ENCODE measurements at regions not wholly inside any gene's neighbourhood (a gene's known extent, or its start where the extent isn't known, plus 50 kb on each side); places are given as distances from the start of the nearest gene placed in this dataset.
"Not testable (repeated sequence)": the region's sequence is repeated elsewhere in the genome, so short reads cannot be mapped to it uniquely, and the experiment has no call there.

- Mint-ChIP-seq H3K9me3 (peaks cover 2% of the 10 kb centered on the region), H3K27me3 (no peaks in the 10 kb centered on the region), H3K36me3 (no peaks in the 10 kb centered on the region), H3K27ac (peak overlapping the region; percentile 17), H3K4me3 (no peak overlapping the region), H3K4me1 (peaks cover 19% of the 10 kb centered on the region)
- ATAC-seq (ENCODE audit: low read depth) (peak; percentile 62), DNase-seq (ENCODE audit: low spot score in 2 of 2) (no peak)
These were observed 128.0 kb upstream of the RAP1B start for GRCh38 chr12:68482660-68483059.

DNA sequence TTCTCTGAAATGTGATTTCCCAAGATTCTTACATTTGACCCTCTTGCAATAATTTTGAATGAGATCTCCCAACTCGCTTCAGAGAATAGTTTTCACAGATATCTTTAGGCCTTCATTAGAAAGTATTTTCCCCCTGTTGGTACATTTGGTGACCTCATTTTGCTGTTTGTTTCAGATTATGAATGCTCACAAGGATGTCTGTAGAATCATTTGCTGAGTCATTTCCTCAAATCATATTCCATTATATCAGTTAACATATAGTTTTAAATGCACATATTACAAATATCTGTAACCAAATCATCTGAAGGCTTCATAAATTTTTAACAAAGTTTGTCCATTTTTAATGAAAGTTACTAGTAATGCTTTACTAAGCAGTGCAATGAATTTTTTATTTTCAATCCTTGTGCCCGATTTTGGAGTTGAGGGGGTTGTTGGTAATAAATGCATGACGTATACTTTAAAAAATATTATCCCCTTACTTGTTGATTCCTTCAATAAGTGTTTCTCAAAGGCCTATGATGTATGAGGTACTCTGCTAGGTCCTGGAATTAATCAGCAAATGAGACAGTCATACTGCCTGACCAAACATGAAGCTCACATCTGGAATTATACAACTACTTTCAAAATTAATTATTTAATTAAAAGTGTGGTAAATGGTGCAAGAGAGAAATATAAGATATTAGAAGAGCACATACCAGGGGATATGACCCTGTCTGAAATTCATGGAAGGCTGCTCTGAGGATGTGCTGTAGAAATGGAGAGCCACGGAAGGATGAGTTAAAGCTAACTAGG, 126.9 kb upstream of the RAP1B start:
- H3K4me3 Mint-ChIP-seq: no peak overlapping the region
- no peaks in the 10 kb centered on the region for H3K27me3 Mint-ChIP-seq
- H3K4me1 Mint-ChIP-seq: peaks cover 19% of the 10 kb centered on the region
- peaks cover 2% of the 10 kb centered on the region for H3K9me3 Mint-ChIP-seq
- ATAC-seq (ENCODE audit: low read depth) (no peak), DNase-seq (ENCODE audit: low spot score in 2 of 2) (no peak)
- no peak overlapping the region for H3K27ac Mint-ChIP-seq
- no peaks in the 10 kb centered on the region for H3K36me3 Mint-ChIP-seq

DNA sequence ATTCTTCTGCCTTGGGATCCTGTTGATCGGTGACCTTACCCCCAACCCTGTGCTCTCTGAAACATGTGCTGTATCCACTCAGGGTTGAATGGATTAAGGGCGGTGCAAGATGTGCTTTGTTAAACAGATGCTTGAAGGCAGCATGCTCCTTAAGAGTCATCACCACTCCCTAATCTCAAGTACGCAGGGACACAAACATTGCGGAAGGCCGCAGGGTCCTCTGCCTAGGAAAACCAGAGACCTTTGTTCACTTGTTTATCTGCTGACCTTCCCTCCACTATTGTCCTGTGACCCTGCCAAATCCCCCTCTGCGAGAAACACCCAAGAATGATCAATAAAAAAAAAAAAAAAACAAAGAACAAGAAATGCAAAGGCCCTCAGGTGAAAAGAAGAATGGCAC, 126.1 kb upstream of the RAP1B start:
- DNase-seq (ENCODE audit: low spot score in 2 of 2); ATAC-seq (ENCODE audit: low read depth); H3K9me3 Mint-ChIP-seq; H3K36me3 Mint-ChIP-seq; H3K4me3 Mint-ChIP-seq; H3K27ac Mint-ChIP-seq; H3K27me3 Mint-ChIP-seq: not testable (repeated sequence)
- H3K4me1 Mint-ChIP-seq: peaks cover 19% of the 10 kb centered on the region

- not testable (repeated sequence) for H3K27ac Mint-ChIP-seq; H3K36me3 Mint-ChIP-seq; H3K27me3 Mint-ChIP-seq; ATAC-seq (ENCODE audit: low read depth); DNase-seq (ENCODE audit: low spot score in 2 of 2); H3K4me3 Mint-ChIP-seq; H3K9me3 Mint-ChIP-seq
- H3K4me1 Mint-ChIP-seq: peaks cover 15% of the 10 kb centered on the region
These were observed 124.2 kb upstream of the RAP1B start for GRCh38 chr12:68486449-68486848.

DNA sequence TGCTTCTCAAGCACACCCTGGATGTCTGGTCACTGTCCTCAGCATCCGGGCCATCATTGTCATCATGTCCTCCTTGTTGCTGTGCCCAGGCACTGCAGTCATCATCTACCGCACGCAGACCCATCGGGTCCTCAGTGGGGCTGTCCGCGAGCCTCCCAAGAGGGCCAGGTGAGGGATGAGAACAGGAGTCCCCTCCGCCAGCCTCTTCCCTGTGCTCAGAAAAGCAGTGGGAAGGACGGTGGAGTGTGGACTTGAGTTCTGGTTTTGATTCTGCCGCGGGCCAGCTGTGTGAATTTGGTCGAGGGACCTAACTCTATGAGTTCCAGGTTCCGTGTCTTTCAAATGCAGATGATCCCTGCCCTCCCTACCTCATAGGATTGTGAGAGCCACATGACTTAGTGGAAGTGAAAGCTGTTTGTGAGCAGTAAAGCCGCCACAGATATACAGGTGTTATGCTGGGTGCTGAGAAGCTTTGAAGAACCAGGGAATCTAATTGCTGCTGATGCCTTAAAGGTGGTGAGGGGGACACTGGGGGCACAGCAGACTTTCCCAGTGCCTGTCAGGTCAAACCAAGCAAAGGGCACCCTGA, 122.9 kb upstream of the RAP1B start:
- H3K27ac Mint-ChIP-seq: no peak overlapping the region
- H3K4me1 Mint-ChIP-seq: peaks cover 3% of the 10 kb centered on the region
- no peak overlapping the region for H3K4me3 Mint-ChIP-seq
- DNase-seq (ENCODE audit: low spot score in 2 of 2) (no peak), ATAC-seq (ENCODE audit: low read depth) (peak; percentile 64)
- no peaks in the 10 kb centered on the region for H3K9me3 Mint-ChIP-seq
- H3K36me3 Mint-ChIP-seq: no peaks in the 10 kb centered on the region
- peaks cover 4% of the 10 kb centered on the region for H3K27me3 Mint-ChIP-seq

- H3K4me3 Mint-ChIP-seq: no peak overlapping the region
- peaks cover 4% of the 10 kb centered on the region for H3K27me3 Mint-ChIP-seq
- DNase-seq (ENCODE audit: low spot score in 2 of 2) (no peak), ATAC-seq (ENCODE audit: low read depth) (no peak)
- no peaks in the 10 kb centered on the region for H3K4me1 Mint-ChIP-seq
- H3K9me3 Mint-ChIP-seq: no peaks in the 10 kb centered on the region
- H3K27ac Mint-ChIP-seq: no peak overlapping the region
- no peaks in the 10 kb centered on the region for H3K36me3 Mint-ChIP-seq
These were observed 121.4 kb upstream of the RAP1B start for GRCh38 chr12:68489273-68489672.

DNA sequence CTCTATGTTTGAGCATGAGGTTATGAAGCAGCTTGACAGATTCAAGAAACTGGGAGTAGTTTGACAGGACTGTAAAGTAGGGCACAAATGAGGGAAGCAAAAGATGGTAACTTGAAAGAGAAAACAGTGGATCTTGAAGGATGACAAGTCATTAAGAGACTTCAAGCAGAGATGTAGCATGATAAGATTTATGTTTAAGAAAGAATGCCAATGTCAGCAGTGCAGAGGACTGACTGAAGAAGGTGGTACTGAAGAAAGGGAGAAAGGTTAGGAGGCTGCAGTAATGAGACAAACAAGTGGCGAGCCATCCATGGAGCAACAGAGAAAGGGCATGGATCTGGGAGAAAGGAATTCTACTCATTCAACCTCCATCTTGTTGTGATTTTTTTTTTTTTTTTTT, 120.2 kb upstream of the RAP1B start:
- no peak overlapping the region for H3K4me3 Mint-ChIP-seq
- ATAC-seq (ENCODE audit: low read depth): no peak
- no peak for DNase-seq (ENCODE audit: low spot score in 2 of 2)
- no peaks in the 10 kb centered on the region for H3K4me1 Mint-ChIP-seq
- no peaks in the 10 kb centered on the region for H3K36me3 Mint-ChIP-seq
- H3K9me3 Mint-ChIP-seq: no peaks in the 10 kb centered on the region
- H3K27me3 Mint-ChIP-seq: peaks cover 4% of the 10 kb centered on the region
- no peak overlapping the region for H3K27ac Mint-ChIP-seq

DNA sequence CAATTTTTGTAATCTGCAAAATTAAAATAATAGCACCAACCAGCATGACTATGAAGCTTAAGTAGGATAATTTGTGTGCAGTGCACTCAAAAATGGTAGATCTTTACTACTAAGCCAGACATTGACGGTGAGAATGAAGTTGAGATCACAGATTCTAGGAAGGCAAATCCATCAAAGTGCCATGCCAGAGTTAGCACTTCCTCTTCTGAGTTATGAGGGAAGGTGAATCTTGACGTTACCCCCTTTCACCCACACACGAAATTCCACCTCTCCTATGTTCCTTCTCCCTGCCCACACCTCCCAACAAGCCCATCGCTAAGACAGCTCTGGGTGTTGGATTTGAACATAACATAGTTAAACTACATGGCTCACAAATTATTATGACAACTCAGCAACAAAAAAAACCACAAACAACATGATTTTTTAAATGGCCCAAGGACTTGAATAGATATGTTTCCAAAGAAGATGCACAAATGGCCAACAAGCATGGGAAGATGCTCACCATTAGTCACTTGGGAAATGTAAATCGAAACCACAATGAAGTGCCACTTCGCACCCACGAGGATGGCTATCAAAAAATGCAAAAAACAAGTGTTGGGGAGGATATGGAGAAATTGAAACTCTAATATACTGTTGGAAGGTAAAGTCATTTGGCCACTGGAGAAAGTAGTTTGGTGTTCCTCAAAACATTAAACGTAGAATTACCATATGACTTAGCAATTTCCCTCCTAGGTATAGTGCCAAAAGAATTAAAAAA, 119.3 kb upstream of the RAP1B start:
- no peak for ATAC-seq (ENCODE audit: low read depth)
- no peak for DNase-seq (ENCODE audit: low spot score in 2 of 2)
- Mint-ChIP-seq H3K36me3 (no peaks in the 10 kb centered on the region), H3K27ac (no peak overlapping the region), H3K4me3 (no peak overlapping the region), H3K27me3 (peaks cover 4% of the 10 kb centered on the region), H3K4me1 (no peaks in the 10 kb centered on the region), H3K9me3 (no peaks in the 10 kb centered on the region)

DNA sequence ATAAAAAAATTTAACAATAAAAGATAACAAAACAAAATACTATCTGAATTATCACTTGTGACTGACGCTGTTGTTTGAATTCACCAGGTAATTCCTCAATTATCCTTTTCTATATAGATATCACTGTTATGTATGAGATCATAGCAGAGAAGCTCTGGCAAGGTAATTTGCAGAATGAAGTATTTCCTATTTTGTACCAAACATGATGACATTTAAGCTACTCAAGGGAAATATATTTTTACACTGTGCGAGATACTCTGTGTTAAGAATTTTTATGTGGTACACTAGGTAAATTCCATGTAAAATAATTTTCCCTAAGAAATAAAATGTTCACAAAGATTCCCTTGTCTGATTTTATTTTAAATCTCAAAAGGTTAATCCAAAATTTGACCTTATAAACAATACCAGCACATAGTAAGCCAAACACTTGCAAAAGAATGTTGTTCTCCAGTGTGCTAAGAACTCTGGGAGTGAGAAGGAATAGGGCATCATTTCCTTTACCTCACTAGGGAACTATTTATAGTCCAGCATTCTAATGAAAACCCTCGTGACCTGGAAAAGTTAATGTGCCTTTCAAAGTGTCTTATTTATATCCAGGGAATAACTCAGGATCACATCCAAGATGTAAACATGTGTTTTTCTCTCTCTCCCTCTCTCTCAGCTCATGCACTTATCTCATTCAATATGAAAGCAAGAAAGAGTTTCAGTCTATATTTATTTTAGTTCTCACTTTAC, 115.2 kb upstream of the RAP1B start:
- Mint-ChIP-seq H3K36me3 (no peaks in the 10 kb centered on the region), H3K9me3 (no peaks in the 10 kb centered on the region)

DNA sequence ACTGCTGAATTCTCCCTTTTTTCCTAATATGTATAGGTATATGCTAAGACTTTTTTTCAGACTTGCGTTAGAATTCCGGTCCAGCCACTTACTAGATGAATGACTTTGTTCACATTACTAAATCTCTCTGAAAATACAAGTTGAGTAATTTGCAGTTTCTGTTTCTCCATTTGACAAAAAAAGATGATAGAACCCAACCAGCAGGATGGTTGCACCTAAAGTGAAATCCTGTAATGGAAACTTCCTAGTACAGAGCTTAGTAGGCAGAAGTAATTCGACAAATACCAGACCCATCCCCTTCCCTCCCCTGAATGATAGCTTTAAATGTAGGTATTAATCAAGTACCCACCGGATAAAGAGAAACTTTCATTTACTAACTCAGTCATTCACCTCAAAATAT, 113.6 kb upstream of the RAP1B start:
- no peak for DNase-seq (ENCODE audit: low spot score in 2 of 2)
- peaks cover 12% of the 10 kb centered on the region for H3K4me1 Mint-ChIP-seq
- H3K4me3 Mint-ChIP-seq: peak overlapping the region; percentile 37
- no peaks in the 10 kb centered on the region for H3K36me3 Mint-ChIP-seq
- peak overlapping the region; percentile 28 for H3K27ac Mint-ChIP-seq
- peaks cover 8% of the 10 kb centered on the region for H3K27me3 Mint-ChIP-seq
- no peak for ATAC-seq (ENCODE audit: low read depth)
- no peaks in the 10 kb centered on the region for H3K9me3 Mint-ChIP-seq

More for the DNA sequence above, 115.2 kb upstream of the RAP1B start:
- Mint-ChIP-seq H3K4me1 (peaks cover 12% of the 10 kb centered on the region), H3K4me3 (no peak overlapping the region), H3K27ac (no peak overlapping the region), H3K27me3 (peaks cover 9% of the 10 kb centered on the region)
- DNase-seq (ENCODE audit: low spot score in 2 of 2): no peak
- ATAC-seq (ENCODE audit: low read depth): no peak

DNA sequence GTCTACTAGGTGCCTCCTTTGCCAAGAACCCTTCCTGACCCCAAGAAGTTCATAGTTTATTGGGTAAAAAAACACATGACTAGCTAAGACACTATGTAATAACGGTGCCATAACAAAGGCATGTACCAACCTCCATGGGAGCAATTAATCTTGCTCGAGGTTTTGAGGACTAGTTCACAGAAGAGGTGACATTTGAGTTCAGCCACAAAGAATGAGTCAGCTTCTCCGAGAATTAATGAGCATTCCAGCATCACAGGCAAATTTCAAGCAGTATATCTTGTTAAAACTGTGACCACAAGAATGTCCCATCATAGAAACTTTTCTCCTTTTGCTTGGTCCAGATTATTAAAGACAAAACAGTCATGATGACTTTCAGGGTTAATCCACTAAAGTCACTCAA, 113.0 kb upstream of the RAP1B start:
- peak overlapping the region; percentile 25 for H3K4me3 Mint-ChIP-seq
- peaks cover 8% of the 10 kb centered on the region for H3K27me3 Mint-ChIP-seq
- H3K27ac Mint-ChIP-seq: peak overlapping the region; percentile 28
- no peaks in the 10 kb centered on the region for H3K36me3 Mint-ChIP-seq
- no peak for ATAC-seq (ENCODE audit: low read depth)
- no peak for DNase-seq (ENCODE audit: low spot score in 2 of 2)
- H3K4me1 Mint-ChIP-seq: peaks cover 12% of the 10 kb centered on the region
- no peaks in the 10 kb centered on the region for H3K9me3 Mint-ChIP-seq

DNA sequence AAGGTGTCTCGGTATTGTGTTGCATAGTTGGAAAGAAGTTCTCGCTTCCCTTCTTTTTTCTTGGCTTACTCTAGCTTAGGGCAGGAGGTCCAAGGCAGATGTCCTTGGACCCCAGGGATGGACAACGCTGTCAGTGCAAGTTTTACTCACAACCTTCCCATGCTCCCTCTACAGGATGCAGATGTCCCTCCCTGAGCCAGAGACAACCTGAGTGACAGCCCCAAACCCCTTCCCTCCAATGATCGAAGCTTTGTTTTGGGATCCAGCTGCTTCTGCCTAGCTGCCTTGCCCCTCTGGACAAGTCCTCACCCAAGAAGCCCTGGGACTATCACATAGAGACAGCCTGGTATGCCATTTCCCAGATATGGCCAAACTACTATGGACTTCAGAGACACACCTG, 112.0 kb upstream of the RAP1B start:
- ATAC-seq (ENCODE audit: low read depth): no peak
- no peak for DNase-seq (ENCODE audit: low spot score in 2 of 2)

GRCh38 chr12:68499616-68500015, 111.1 kb upstream of the RAP1B start:
- Mint-ChIP-seq H3K4me1 (peaks cover 12% of the 10 kb centered on the region), H3K27me3 (peaks cover 8% of the 10 kb centered on the region), H3K9me3 (no peaks in the 10 kb centered on the region), H3K27ac (no peak overlapping the region), H3K36me3 (no peaks in the 10 kb centered on the region), H3K4me3 (no peak overlapping the region)
- DNase-seq (ENCODE audit: low spot score in 2 of 2) (no peak), ATAC-seq (ENCODE audit: low read depth) (no peak)

More for the DNA sequence above, 112.0 kb upstream of the RAP1B start:
- no peak overlapping the region for H3K4me3 Mint-ChIP-seq
- no peak overlapping the region for H3K27ac Mint-ChIP-seq
- peaks cover 12% of the 10 kb centered on the region for H3K4me1 Mint-ChIP-seq
- H3K9me3 Mint-ChIP-seq: no peaks in the 10 kb centered on the region
- H3K27me3 Mint-ChIP-seq: peaks cover 8% of the 10 kb centered on the region
- no peaks in the 10 kb centered on the region for H3K36me3 Mint-ChIP-seq

DNA sequence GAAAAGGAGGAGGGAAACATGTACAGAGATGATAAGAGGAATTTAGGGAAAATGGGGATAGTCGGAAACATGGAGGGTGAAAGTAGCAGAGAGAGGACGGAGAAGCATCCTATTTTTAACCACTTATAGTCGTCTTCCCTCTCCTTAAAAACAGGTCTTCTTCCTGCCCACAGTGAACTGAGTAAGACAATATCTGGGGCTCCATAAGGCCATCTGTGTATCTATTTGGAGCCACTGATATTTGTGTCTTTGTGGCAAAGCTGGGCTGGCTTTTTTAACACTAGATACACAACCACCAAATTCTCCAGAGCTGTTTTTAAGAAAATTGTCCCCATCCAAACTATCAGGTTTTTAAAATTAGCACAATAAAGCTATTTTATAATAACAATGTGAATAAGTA, 109.5 kb upstream of the RAP1B start:
- H3K36me3 Mint-ChIP-seq: no peaks in the 10 kb centered on the region
- H3K27me3 Mint-ChIP-seq: peaks cover 8% of the 10 kb centered on the region
- peaks cover 15% of the 10 kb centered on the region for H3K4me1 Mint-ChIP-seq
- no peak for ATAC-seq (ENCODE audit: low read depth)
- H3K4me3 Mint-ChIP-seq: no peak overlapping the region
- no peaks in the 10 kb centered on the region for H3K9me3 Mint-ChIP-seq
- H3K27ac Mint-ChIP-seq: no peak overlapping the region
- no peak for DNase-seq (ENCODE audit: low spot score in 2 of 2)

Measured in memory B cell (primary cell).